Spleen (tissue), 11 donors: ENCODE measurements at regions not wholly inside any gene's neighbourhood (a gene's known extent, or its start where the extent isn't known, plus 50 kb on each side); places are given as distances from the start of the nearest gene placed in this dataset.

Experiments
- DNase-seq: peaks from one replicate; pipeline ENCODE4 v3.0.0-alpha.2; 2020
- H3K27ac ChIP-seq, 8 donors: fragments of 200-600 bp; sonication (generic) in 7 of 8; 1 replicate in 4 of 8; 2 replicates in 4 of 8; pipeline versions ENCODE4 v1.5.0 to v1.8.0; 2016 to 2021; ENCODE audit warnings: inconsistent platforms in 4 of 8, mild to moderate bottlenecking in 4 of 8, moderate library complexity in 1 of 8
- H3K27me3 ChIP-seq, 7 donors: fragments of 200-600 bp; sonication (generic) in 6 of 7; replicated peaks in 1 of 7; 1 replicate in 4 of 7; 2 replicates in 3 of 7; pipeline versions ENCODE4 v1.5.0 to v1.8.0; 2016 to 2021; ENCODE audit warnings: inconsistent platforms in 3 of 7, mild to moderate bottlenecking in 1 of 7
- H3K36me3 ChIP-seq, 6 donors: fragments of 200-600 bp; sonication (generic) in 5 of 6; 1 replicate in 4 of 6; 2 replicates in 2 of 6; pipeline versions ENCODE4 v1.5.0 to v1.8.0; 2016 to 2021; ENCODE audit warnings: inconsistent platforms in 2 of 6
- H3K4me1 ChIP-seq, 6 donors: fragments of 200-600 bp; sonication (generic) in 5 of 6; 1 replicate in 3 of 6; 2 replicates in 3 of 6; pipeline versions ENCODE4 v1.5.0 to v1.8.0; 2016 to 2021; ENCODE audit warnings: inconsistent platforms in 3 of 6
- H3K4me3 ChIP-seq, 8 donors: fragments of 200-600 bp; sonication (generic) in 7 of 8; 1 replicate in 4 of 8; 2 replicates in 4 of 8; pipeline versions ENCODE4 v1.5.0 to v1.8.0; 2016 to 2021; ENCODE audit warnings: inconsistent platforms in 4 of 8, mild to moderate bottlenecking in 4 of 8, moderate library complexity in 2 of 8
- H3K9me3 ChIP-seq, 8 donors: fragments of 200-600 bp; sonication (generic) in 7 of 8; 1 replicate in 4 of 8; 2 replicates in 4 of 8; pipeline versions ENCODE4 v1.5.0 to v1.8.0; 2016 to 2021; ENCODE audit warnings: inconsistent platforms in 4 of 8
- CTCF ChIP-seq, 11 experiments: fragments of 200-600 bp in 7 of 11; fragments of 450-650 bp in 4 of 11; sonication (generic) in 4 of 11; IDR thresholded peaks in 8 of 11; conservative IDR thresholded peaks in 3 of 11; 1 replicate in 7 of 11; 2 replicates in 4 of 11; pipeline versions ENCODE4 v1.4.0 to v1.8.0; 2016 to 2021; ENCODE audit warnings: antibody characterized with exemption in 11 of 11, inconsistent platforms in 4 of 11, mild to moderate bottlenecking in 1 of 11
- POLR2A ChIP-seq, 3 donors: fragments of 450-650 bp; IDR thresholded peaks; one replicate each; pipeline ENCODE4 v1.5.1; 2017; ENCODE audit warnings: antibody characterized with exemption in 3 of 3, mild to moderate bottlenecking in 1 of 3
- POLR2AphosphoS5 ChIP-seq, 3 donors: sonication (generic); formaldehyde crosslinking; IDR thresholded peaks; one replicate each; pipeline ENCODE4 v1.5.1; 2017; ENCODE audit warnings: antibody characterized with exemption in 3 of 3
- WGBS, 5 donors: extraction: QIAGEN DNeasy Blood & Tissue Kit in 3 of 5; methylation state at CpG; one replicate each; pipeline versions ENCODE4 v1.1.5 to v1.1.7; 2013 to 2018; 5-methylcytosine and 5-hydroxymethylcytosine counted together
- intact Hi-C: fragments of 100-400 bp; cut with DNase I; formaldehyde crosslinking; loops from one replicate; pipeline ENCODE4 v1.15.0; 2023; ENCODE audit warnings: low total_unique reads
- donor health status: healthy with polysubstance abuse.
- donor health status: DM: no; HTN: no; CAD: no; lungs with moderate emphysema.
- donor health status: DM: no; HTN: no; CAD: no.
- donor health status: Bipolar disorder and iron deficiency.
- donor health status: healthy.
- donor health status: DM: no; HTN: no; CAD: no.
- donor health status: DM: yes; HTN: yes; CAD: no.

- peak; percentile 39 for DNase-seq
- Histone ChIP-seq H3K27ac (no peak overlapping the region), H3K9me3 (no peaks in the 10 kb centered on the region), H3K4me3 (no peak overlapping the region), H3K4me1 (no peaks in the 10 kb centered on the region), H3K27me3 (peaks cover 0 to 38% (median 0%) of the 10 kb centered on the region in 7 donors), H3K36me3 (no peaks in the 10 kb centered on the region)
- intact Hi-C loops = no loop called here
- WGBS, 5 donors = 79 to 94% (median 89%) methylated on average over 3 of the region's 3 CpGs
- TF ChIP-seq POLR2AphosphoS5 (IDR thresholded peaks at IDR 0.05) (no peak), CTCF (IDR thresholded peaks at IDR 0.05 in 8 of 11, conservative IDR thresholded peaks at IDR 0.05 in 3 of 11) (no peak), POLR2A (IDR thresholded peaks at IDR 0.05) (no peak)
These were observed 76.9 kb upstream of the OLFM1 start for GRCh38 chr9:135010586-135010860.

- WGBS, 5 donors = 75 to 90% (median 83%) methylated on average over 2 to 8 of the region's 8 CpGs
- Histone ChIP-seq H3K27me3 (peaks cover 0 to 42% (median 0%) of the 10 kb centered on the region in 7 donors), H3K4me1 (no peaks in the 10 kb centered on the region), H3K27ac (no peak overlapping the region), H3K4me3 (no peak overlapping the region), H3K9me3 (no peaks in the 10 kb centered on the region), H3K36me3 (no peaks in the 10 kb centered on the region)
- intact Hi-C loops = no loop called here
- peak; percentile 54 for DNase-seq
- TF ChIP-seq CTCF (IDR thresholded peaks at IDR 0.05 in 8 of 11, conservative IDR thresholded peaks at IDR 0.05 in 3 of 11) (no peak), POLR2AphosphoS5 (IDR thresholded peaks at IDR 0.05) (no peak), POLR2A (IDR thresholded peaks at IDR 0.05) (no peak)
These were observed 76.5 kb upstream of the OLFM1 start for GRCh38 chr9:135010921-135011320.

GRCh38 chr9:135012166-135012565 lies 75.3 kb upstream of the OLFM1 start:
- H3K27me3 ChIP-seq = peaks cover 0 to 46% (median 0%) of the 10 kb centered on the region in 7 donors

GRCh38 chr9:135014311-135015010 lies 73.0 kb upstream of the OLFM1 start:
- Histone ChIP-seq H3K9me3 (no peaks in the 10 kb centered on the region), H3K27ac (no peak overlapping the region), H3K4me1 (no peaks in the 10 kb centered on the region), H3K36me3 (no peaks in the 10 kb centered on the region), H3K4me3 (no peak overlapping the region), H3K27me3 (peaks cover 0 to 34% (median 0%) of the 10 kb centered on the region in 7 donors)
- DNase-seq = no peak
- TF ChIP-seq CTCF (IDR thresholded peaks at IDR 0.05 in 8 of 11, conservative IDR thresholded peaks at IDR 0.05 in 3 of 11) (no peak), POLR2AphosphoS5 (IDR thresholded peaks at IDR 0.05) (no peak), POLR2A (IDR thresholded peaks at IDR 0.05) (no peak)
- WGBS, 5 donors = 81 to 93% (median 87%) methylated on average over 24 of the region's 24 CpGs
- intact Hi-C loops = no loop called here

More at GRCh38 chr9:135012166-135012565, 75.3 kb upstream of the OLFM1 start:
- TF ChIP-seq POLR2AphosphoS5 (IDR thresholded peaks at IDR 0.05) = no peak
- TF ChIP-seq CTCF (IDR thresholded peaks at IDR 0.05 in 8 of 11, conservative IDR thresholded peaks at IDR 0.05 in 3 of 11) = no peak
- TF ChIP-seq POLR2A (IDR thresholded peaks at IDR 0.05) = no peak
- DNase-seq = peak; percentile 57
- Histone ChIP-seq H3K27ac (no peak overlapping the region), H3K36me3 (no peaks in the 10 kb centered on the region), H3K9me3 (no peaks in the 10 kb centered on the region), H3K4me1 (no peaks in the 10 kb centered on the region), H3K4me3 (no peak overlapping the region)
- 77 to 93% (median 89%) methylated on average over 5 of the region's 5 CpGs for WGBS, 5 donors
- intact Hi-C loops = no loop called here
